HG02610 (cell line): ENCODE measurements at regions not wholly inside any gene's neighbourhood (a gene's known extent, or its start where the extent isn't known, plus 50 kb on each side); places are given as distances from the start of the nearest gene placed in this dataset.
A peak's percentile ranks its signal among the peaks of the same experiment; 100 is the strongest.
"Not testable (repeated sequence)": the region's sequence is repeated elsewhere in the genome, so short reads cannot be mapped to it uniquely, and the experiment has no call there.

Source experiments
- ATAC-seq: cut with Tn5 transposase; IDR thresholded peaks from one replicate; pipeline ENCODE4 v1.9.1; 2021; ENCODE audit warnings: mild to moderate bottlenecking, moderate library complexity; ENCODE audit not compliant: unreplicated experiment

- ATAC-seq, result no peak
These were observed 1099.2 kb downstream of the FAM181B start for GRCh38 chr11:81634483-81634882.

- ATAC-seq, result no peak
These were observed 1131.2 kb downstream of the FAM181B start for GRCh38 chr11:81602508-81602907.

- no peak for ATAC-seq
These were observed 1137.0 kb downstream of the FAM181B start for GRCh38 chr11:81596704-81597103.

- ATAC-seq, result no peak
These were observed 1148.2 kb downstream of the FAM181B start for GRCh38 chr11:81585390-81585933.

GRCh38 chr11:81579339-81579738 is 1154.3 kb downstream of the FAM181B start:
- ATAC-seq, result no peak

GRCh38 chr11:81578571-81578970 is 1155.1 kb downstream of the FAM181B start:
- no peak for ATAC-seq

- no peak for ATAC-seq
These were observed 1159.4 kb downstream of the FAM181B start for GRCh38 chr11:81574301-81574700.

- no peak for ATAC-seq
These were observed 1160.3 kb downstream of the FAM181B start for GRCh38 chr11:81573367-81573766.

GRCh38 chr11:81570669-81571068 is 1163.0 kb downstream of the FAM181B start:
- ATAC-seq, result no peak

- ATAC-seq, result no peak
These were observed 1163.7 kb downstream of the FAM181B start for GRCh38 chr11:81569999-81570398.

GRCh38 chr11:81568918-81569317 is 1164.7 kb downstream of the FAM181B start:
- no peak for ATAC-seq

- no peak for ATAC-seq
These were observed 1185.5 kb downstream of the FAM181B start for GRCh38 chr11:81548123-81548522.

- ATAC-seq, result not testable (repeated sequence)
These were observed 1193.9 kb downstream of the FAM181B start for GRCh38 chr11:81539806-81540205.

- ATAC-seq, result no peak
These were observed 1218.1 kb downstream of the FAM181B start for GRCh38 chr11:81515566-81515965.

GRCh38 chr11:81497202-81497804 is 1236.4 kb downstream of the FAM181B start:
- ATAC-seq, result peak; percentile 59

GRCh38 chr11:81496601-81497000 is 1237.1 kb downstream of the FAM181B start:
- ATAC-seq, result no peak

- no peak for ATAC-seq
These were observed 1237.9 kb downstream of the FAM181B start for GRCh38 chr11:81495699-81496292.

GRCh38 chr11:81494431-81494830 is 1239.2 kb downstream of the FAM181B start:
- no peak for ATAC-seq

- no peak for ATAC-seq
These were observed 1240.7 kb downstream of the FAM181B start for GRCh38 chr11:81492923-81493445.

GRCh38 chr11:81487109-81487508 is 1246.6 kb downstream of the FAM181B start:
- no peak for ATAC-seq

GRCh38 chr11:81484196-81484595 is 1249.5 kb downstream of the FAM181B start:
- ATAC-seq, result no peak

GRCh38 chr11:81477277-81477676 is 1256.4 kb downstream of the FAM181B start:
- ATAC-seq, result no peak
